GM12872 (cell line): ENCODE measurements at regions not wholly inside any gene's neighbourhood (a gene's known extent, or its start where the extent isn't known, plus 50 kb on each side); places are given as distances from the start of the nearest gene placed in this dataset.

Source experiments
- TF ChIP-seq, protein P1 (sequence below): IDR thresholded peaks from 3 replicates; pipeline ENCODE4 v1.5.1; 2011; ENCODE audit warnings: low read depth, mild to moderate bottlenecking, low read length, moderate library complexity; ENCODE audit not compliant: insufficient read depth

DNA sequence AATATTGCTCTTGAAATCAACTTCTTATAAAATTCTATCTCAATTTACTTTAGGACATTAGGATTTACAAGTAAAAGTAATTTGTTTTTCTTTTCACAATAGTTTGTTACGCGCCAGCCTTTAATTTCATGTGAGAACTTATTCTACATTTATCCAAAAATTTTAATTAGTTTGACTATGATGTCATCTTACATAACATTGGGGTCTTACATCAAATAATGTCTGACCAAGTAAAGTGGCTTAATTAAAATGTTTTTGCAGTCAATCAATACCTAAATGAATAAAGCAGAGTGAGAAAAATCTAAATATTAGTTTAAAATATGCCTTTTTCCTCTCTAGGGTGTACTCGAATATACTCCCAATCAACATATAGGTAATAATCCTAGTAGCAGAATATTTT, 666.2 kb upstream of the FBXO33 start:
- TF ChIP-seq, protein P1, sequence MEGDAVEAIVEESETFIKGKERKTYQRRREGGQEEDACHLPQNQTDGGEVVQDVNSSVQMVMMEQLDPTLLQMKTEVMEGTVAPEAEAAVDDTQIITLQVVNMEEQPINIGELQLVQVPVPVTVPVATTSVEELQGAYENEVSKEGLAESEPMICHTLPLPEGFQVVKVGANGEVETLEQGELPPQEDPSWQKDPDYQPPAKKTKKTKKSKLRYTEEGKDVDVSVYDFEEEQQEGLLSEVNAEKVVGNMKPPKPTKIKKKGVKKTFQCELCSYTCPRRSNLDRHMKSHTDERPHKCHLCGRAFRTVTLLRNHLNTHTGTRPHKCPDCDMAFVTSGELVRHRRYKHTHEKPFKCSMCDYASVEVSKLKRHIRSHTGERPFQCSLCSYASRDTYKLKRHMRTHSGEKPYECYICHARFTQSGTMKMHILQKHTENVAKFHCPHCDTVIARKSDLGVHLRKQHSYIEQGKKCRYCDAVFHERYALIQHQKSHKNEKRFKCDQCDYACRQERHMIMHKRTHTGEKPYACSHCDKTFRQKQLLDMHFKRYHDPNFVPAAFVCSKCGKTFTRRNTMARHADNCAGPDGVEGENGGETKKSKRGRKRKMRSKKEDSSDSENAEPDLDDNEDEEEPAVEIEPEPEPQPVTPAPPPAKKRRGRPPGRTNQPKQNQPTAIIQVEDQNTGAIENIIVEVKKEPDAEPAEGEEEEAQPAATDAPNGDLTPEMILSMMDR = no peak

DNA sequence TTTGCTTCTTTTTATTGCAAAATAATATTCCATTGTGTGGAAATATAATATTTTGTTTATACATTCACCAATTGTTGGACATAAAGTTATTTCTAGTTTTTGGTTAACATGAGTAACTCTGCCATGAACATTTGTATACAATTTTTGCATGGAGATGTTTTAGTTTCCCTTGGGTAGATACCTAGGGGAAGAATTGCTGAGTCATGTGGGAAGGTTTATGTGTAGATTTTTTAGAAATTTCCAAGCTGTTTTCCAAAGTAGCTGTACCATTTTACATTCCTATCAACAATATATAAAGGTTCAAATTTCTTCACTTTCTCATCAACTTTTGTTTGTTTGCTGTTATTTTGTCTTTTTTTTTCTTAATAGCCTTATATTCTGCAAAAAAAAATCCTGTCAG, 664.7 kb upstream of the FBXO33 start:
- TF ChIP-seq, protein P1 = no peak

DNA sequence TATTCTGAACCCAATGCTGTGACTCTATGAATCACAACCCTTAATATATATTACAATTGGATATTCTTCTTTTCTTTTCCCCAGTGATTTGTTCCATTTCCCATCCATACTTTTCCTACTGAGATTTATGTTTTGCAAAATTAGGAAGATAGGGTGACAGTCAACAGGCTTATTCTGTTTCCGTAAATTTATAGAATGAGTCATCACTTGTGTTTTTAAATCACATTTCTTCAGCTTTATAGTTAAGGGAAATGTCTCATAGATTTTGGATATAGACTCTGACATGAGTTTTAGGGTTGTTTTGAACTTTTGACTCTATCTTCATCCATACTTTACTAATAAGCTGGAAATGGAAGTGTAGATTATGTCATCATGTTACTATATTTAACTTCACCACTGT, 661.6 kb upstream of the FBXO33 start:
- TF ChIP-seq, protein P1 = no peak

DNA sequence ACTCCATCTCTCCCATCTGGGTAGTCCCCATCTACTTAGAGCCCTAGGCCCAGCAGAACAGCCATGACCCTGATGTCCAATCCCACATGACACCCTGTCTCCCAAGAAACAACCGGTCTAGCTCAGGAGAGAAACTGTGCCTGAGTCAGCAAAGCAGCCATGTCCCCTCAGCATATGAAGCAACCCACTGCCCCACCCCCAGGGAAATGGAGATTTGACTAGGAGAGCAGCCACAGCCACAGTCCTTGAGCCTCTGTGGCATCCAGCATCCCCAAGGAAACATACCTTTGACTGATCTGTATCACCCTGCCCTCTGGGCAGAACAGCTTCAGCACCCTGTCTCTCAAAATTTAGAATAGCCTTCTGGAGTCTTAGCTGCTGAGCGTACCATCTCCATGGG, 641.9 kb upstream of the FBXO33 start:
- TF ChIP-seq, protein P1 = no peak

DNA sequence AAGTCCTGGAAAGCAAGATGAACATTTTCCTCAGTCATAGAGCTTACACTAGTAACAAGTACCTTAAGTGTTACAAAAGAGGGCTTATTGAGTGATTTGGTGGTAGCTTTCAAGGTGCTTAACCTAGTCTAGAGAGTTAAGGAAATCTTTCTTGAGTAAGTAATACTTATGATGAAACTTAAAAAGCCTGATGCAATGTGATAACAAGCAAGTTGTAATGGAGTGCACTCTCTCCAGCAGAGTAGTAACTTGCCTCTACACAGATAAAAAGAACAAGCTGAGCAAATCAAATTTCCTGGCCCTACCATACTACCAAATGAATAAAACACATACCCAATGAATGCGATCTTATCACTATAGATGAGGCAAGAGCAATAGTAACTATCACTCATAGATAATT, 639.9 kb upstream of the FBXO33 start:
- TF ChIP-seq, protein P1 = no peak

DNA sequence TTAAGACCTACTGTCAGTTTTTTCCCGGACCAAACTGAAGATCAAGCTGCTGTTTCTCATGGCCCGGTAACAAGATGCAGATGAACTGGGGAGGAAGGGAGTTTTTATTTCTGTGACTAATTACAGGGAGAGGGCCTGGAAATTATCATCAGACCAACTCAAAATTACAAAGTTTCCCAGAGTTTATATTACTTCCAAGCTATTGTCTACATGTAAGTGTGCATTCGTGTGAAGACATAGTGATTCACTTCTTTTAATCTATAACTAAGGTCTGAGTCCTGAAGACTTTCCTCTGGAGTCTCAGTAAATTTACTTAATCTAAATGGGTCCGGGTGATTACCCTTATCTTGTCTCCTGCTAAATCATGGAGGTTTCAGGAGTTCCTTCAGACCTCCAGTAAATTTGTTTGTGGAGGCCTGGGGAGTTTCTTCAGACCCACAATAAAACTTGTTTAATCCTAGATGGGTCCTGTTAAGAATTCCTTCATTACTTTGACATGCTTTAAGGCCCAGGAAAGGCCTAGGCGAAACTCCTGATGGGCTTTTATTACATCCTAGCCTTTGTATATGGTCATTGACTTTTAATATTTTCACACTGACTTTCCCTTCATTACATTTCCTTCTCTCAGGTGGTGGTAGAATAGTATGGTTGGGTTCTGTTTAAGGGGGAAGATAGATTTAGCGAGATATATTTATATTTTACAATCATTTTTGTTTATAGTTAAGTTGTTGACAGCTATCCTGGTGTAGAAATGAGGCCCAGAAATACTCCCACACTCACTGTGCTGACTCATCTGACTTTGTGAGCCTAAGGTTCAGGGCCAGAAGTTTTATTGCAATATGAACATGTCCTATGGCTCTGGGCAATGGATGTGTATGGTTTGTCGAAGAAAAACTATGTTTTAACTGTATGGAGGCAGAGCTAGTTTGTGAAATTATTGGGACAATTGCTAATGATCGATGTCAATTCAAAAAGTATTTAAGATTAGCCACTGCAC, 627.0 kb upstream of the FBXO33 start:
- TF ChIP-seq, protein P1 = no peak

DNA sequence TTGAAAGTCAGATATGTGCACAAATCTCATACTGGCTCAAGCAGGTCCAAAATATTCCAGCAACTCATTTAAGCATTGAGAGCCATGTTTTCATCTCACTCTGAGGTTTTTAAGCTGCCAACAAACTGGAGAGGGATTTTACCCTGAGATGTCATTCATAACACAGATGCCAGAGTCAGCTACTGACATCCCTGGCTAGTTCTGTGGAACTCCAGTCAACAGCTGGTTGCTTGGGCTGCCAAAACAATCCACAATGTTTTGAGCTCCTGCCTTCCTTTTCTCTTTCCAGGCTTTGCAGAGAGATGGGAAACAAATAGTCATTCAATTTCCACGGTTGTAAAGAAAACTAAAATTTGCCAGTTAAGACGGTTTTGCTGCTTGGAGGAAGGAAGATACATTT, 621.2 kb upstream of the FBXO33 start:
- TF ChIP-seq, protein P1 = no peak
